Sigmoid colon (tissue), 3 donors: ENCODE measurements at regions not wholly inside any gene's neighbourhood (a gene's known extent, or its start where the extent isn't known, plus 50 kb on each side); places are given as distances from the start of the nearest gene placed in this dataset.
"Not testable (repeated sequence)": the region's sequence is repeated elsewhere in the genome, so short reads cannot be mapped to it uniquely, and the experiment has no call there.

Source experiments
- CTCF ChIP-seq, 4 experiments: fragments of 450-650 bp in 3 of 4; fragments of 200-600 bp in 1 of 4; IDR thresholded peaks; one replicate each; pipeline ENCODE4 v1.5.1; 2016 to 2019; ENCODE audit warnings: antibody characterized with exemption in 4 of 4, mild to moderate bottlenecking in 3 of 4, moderate library complexity in 2 of 4
- POLR2A ChIP-seq, 2 donors: fragments of 450-650 bp; IDR thresholded peaks; one replicate each; pipeline ENCODE4 v1.6.1; 2016; ENCODE audit warnings: antibody characterized with exemption in 2 of 2, mild to moderate bottlenecking in 2 of 2, moderate library complexity in 2 of 2

GRCh38 chr7:54949514-54949913 lies 69.3 kb upstream of the EGFR start:
- TF ChIP-seq CTCF, POLR2A (IDR thresholded peaks at IDR 0.05): not testable (repeated sequence)
